ENCODE measurements at regions not wholly inside any gene's neighbourhood (a gene's known extent, or its start where the extent isn't known, plus 50 kb on each side); places are given as distances from the start of the nearest gene placed in this dataset.

- H3K4me1 ChIP-seq (ENCODE audit: insufficient read depth) = no peaks in the 10 kb centered on the region
- ATAC-seq (no peak), DNase-seq (ENCODE audit: low spot score) (no peak)
- no peaks in the 10 kb centered on the region for H3F3A ChIP-seq (replicated peaks; ENCODE audit: low read depth)
- no peak overlapping the region for H3K27ac ChIP-seq (ENCODE audit: low read depth)
- H2AFZ ChIP-seq = no peak overlapping the region
- no peaks in the 10 kb centered on the region for H3K36me3 ChIP-seq (ENCODE audit: insufficient read depth)
- Mint-ChIP-seq H3K4me3 (no peak overlapping the region), H3K27me3 (ENCODE audit: insufficient read depth, low read depth, poor library complexity) (no peaks in the 10 kb centered on the region), H3K27ac (no peak overlapping the region), H3K36me3 (ENCODE audit: low read depth) (no peaks in the 10 kb centered on the region), H3K9me3 (no peaks in the 10 kb centered on the region), H3K4me1 (no peaks in the 10 kb centered on the region)
- no peaks in the 10 kb centered on the region for H4K20me1 ChIP-seq (replicated peaks; ENCODE audit: insufficient read depth)
- H3K9me2 ChIP-seq (ENCODE audit: insufficient read depth) = no peaks in the 10 kb centered on the region
- no peak overlapping the region for H3K4me2 ChIP-seq
- no peak for TF ChIP-seq ZNF114 (CRISPR knock-in tag; IDR thresholded peaks at IDR 0.05)
- TF ChIP-seq NANOG (IDR thresholded peaks at IDR 0.05; ENCODE audit: borderline replicate concordance) = no peak
- no peak for TF ChIP-seq STAT1 (IDR thresholded peaks at IDR 0.05; ENCODE audit: unreplicated experiment)
- TF ChIP-seq POLR2AphosphoS5 (IDR thresholded peaks at IDR 0.05; ENCODE audit: low read depth) = no peak
- no peak for TF ChIP-seq ZNF331 (CRISPR knock-in tag; IDR thresholded peaks at IDR 0.05; ENCODE audit: low read depth)
- no peaks in the 10 kb centered on the region for H3K79me2 ChIP-seq (replicated peaks; ENCODE audit: insufficient read depth)
- H3K4me3 ChIP-seq = no peak overlapping the region
- no peaks in the 10 kb centered on the region for H3K27me3 ChIP-seq (ENCODE audit: insufficient read depth)
Measured at GRCh38 chr10:65497837-65498236, 1428.0 kb upstream of the LRRTM3 start.

DNA sequence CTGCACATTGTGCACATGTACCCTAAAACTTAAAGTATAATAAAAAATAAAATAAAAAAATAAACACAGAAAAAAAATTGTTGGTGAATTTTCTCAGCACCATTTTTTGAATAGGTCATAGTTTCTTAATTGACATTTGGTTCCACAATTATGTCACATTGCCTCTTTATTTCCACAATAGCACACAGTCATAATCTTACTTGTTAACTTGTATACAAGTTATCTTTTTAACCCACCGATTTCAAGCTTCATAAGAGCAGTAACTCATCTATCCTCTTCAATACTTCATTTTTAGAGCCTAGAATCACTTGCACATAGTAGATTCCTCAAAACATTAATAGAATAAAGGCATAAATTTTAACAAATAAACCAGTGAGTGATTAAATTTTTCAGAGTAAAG, 1425.1 kb upstream of the LRRTM3 start:
- no peak overlapping the region for H2AFZ ChIP-seq
- no peaks in the 10 kb centered on the region for H4K20me1 ChIP-seq (replicated peaks; ENCODE audit: insufficient read depth)
- H3K27ac ChIP-seq (ENCODE audit: low read depth) = no peak overlapping the region
- ATAC-seq = no peak
- H3K4me2 ChIP-seq = no peak overlapping the region
- H3K27me3 ChIP-seq (ENCODE audit: insufficient read depth) = no peaks in the 10 kb centered on the region
- H3K4me3 Mint-ChIP-seq = no peak overlapping the region
- H3F3A ChIP-seq (replicated peaks; ENCODE audit: low read depth) = no peaks in the 10 kb centered on the region
- peaks cover 3% of the 10 kb centered on the region; the same call in 2 of the 3 replicates for H3K9me3 Mint-ChIP-seq
- peaks cover 1% of the 10 kb centered on the region for H3K27me3 Mint-ChIP-seq (ENCODE audit: insufficient read depth, low read depth, poor library complexity)
- H3K4me1 Mint-ChIP-seq = no peaks in the 10 kb centered on the region
- no peak for DNase-seq (ENCODE audit: low spot score)
- H3K79me2 ChIP-seq (replicated peaks; ENCODE audit: insufficient read depth) = no peaks in the 10 kb centered on the region
- no peak overlapping the region for H3K4me3 ChIP-seq
- H3K36me3 Mint-ChIP-seq (ENCODE audit: low read depth) = no peaks in the 10 kb centered on the region
- H3K36me3 ChIP-seq (ENCODE audit: insufficient read depth) = no peaks in the 10 kb centered on the region
- no peak overlapping the region for H3K27ac Mint-ChIP-seq
- H3K9me2 ChIP-seq (ENCODE audit: insufficient read depth) = no peaks in the 10 kb centered on the region
- no peaks in the 10 kb centered on the region for H3K4me1 ChIP-seq (ENCODE audit: insufficient read depth)
- TF ChIP-seq, protein P1, sequence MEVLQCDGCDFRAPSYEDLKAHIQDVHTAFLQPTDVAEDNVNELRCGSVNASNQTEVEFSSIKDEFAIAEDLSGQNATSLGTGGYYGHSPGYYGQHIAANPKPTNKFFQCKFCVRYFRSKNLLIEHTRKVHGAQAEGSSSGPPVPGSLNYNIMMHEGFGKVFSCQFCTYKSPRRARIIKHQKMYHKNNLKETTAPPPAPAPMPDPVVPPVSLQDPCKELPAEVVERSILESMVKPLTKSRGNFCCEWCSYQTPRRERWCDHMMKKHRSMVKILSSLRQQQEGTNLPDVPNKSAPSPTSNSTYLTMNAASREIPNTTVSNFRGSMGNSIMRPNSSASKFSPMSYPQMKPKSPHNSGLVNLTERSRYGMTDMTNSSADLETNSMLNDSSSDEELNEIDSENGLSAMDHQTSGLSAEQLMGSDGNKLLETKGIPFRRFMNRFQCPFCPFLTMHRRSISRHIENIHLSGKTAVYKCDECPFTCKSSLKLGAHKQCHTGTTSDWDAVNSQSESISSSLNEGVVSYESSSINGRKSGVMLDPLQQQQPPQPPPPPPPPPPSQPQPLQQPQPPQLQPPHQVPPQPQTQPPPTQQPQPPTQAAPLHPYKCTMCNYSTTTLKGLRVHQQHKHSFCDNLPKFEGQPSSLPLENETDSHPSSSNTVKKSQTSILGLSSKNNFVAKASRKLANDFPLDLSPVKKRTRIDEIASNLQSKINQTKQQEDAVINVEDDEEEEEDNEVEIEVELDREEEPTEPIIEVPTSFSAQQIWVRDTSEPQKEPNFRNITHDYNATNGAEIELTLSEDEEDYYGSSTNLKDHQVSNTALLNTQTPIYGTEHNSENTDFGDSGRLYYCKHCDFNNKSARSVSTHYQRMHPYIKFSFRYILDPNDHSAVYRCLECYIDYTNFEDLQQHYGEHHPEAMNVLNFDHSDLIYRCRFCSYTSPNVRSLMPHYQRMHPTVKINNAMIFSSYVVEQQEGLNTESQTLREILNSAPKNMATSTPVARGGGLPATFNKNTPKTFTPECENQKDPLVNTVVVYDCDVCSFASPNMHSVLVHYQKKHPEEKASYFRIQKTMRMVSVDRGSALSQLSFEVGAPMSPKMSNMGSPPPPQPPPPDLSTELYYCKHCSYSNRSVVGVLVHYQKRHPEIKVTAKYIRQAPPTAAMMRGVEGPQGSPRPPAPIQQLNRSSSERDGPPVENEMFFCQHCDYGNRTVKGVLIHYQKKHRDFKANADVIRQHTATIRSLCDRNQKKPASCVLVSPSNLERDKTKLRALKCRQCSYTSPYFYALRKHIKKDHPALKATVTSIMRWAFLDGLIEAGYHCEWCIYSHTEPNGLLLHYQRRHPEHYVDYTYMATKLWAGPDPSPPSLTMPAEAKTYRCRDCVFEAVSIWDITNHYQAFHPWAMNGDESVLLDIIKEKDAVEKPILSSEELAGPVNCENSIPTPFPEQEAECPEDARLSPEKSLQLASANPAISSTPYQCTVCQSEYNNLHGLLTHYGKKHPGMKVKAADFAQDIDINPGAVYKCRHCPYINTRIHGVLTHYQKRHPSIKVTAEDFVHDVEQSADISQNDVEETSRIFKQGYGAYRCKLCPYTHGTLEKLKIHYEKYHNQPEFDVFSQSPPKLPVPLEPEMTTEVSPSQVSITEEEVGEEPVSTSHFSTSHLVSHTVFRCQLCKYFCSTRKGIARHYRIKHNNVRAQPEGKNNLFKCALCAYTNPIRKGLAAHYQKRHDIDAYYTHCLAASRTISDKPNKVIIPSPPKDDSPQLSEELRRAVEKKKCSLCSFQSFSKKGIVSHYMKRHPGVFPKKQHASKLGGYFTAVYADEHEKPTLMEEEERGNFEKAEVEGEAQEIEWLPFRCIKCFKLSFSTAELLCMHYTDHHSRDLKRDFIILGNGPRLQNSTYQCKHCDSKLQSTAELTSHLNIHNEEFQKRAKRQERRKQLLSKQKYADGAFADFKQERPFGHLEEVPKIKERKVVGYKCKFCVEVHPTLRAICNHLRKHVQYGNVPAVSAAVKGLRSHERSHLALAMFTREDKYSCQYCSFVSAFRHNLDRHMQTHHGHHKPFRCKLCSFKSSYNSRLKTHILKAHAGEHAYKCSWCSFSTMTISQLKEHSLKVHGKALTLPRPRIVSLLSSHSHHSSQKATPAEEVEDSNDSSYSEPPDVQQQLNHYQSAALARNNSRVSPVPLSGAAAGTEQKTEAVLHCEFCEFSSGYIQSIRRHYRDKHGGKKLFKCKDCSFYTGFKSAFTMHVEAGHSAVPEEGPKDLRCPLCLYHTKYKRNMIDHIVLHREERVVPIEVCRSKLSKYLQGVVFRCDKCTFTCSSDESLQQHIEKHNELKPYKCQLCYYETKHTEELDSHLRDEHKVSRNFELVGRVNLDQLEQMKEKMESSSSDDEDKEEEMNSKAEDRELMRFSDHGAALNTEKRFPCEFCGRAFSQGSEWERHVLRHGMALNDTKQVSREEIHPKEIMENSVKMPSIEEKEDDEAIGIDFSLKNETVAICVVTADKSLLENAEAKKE (CRISPR knock-in tag; IDR thresholded peaks at IDR 0.05) = no peak
- TF ChIP-seq ZNF331 (CRISPR knock-in tag; IDR thresholded peaks at IDR 0.05; ENCODE audit: low read depth) (no peak), EZH2 (IDR thresholded peaks at IDR 0.05; ENCODE audit: low read depth, unreplicated experiment) (no peak), NANOG (IDR thresholded peaks at IDR 0.05; ENCODE audit: borderline replicate concordance) (no peak), POLR2AphosphoS5 (IDR thresholded peaks at IDR 0.05; ENCODE audit: low read depth) (no peak), STAT1 (IDR thresholded peaks at IDR 0.05; ENCODE audit: unreplicated experiment) (no peak)
- TF ChIP-seq, protein P2, sequence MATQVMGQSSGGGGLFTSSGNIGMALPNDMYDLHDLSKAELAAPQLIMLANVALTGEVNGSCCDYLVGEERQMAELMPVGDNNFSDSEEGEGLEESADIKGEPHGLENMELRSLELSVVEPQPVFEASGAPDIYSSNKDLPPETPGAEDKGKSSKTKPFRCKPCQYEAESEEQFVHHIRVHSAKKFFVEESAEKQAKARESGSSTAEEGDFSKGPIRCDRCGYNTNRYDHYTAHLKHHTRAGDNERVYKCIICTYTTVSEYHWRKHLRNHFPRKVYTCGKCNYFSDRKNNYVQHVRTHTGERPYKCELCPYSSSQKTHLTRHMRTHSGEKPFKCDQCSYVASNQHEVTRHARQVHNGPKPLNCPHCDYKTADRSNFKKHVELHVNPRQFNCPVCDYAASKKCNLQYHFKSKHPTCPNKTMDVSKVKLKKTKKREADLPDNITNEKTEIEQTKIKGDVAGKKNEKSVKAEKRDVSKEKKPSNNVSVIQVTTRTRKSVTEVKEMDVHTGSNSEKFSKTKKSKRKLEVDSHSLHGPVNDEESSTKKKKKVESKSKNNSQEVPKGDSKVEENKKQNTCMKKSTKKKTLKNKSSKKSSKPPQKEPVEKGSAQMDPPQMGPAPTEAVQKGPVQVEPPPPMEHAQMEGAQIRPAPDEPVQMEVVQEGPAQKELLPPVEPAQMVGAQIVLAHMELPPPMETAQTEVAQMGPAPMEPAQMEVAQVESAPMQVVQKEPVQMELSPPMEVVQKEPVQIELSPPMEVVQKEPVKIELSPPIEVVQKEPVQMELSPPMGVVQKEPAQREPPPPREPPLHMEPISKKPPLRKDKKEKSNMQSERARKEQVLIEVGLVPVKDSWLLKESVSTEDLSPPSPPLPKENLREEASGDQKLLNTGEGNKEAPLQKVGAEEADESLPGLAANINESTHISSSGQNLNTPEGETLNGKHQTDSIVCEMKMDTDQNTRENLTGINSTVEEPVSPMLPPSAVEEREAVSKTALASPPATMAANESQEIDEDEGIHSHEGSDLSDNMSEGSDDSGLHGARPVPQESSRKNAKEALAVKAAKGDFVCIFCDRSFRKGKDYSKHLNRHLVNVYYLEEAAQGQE (IDR thresholded peaks at IDR 0.05; ENCODE audit: unreplicated experiment) = no peak
- TF ChIP-seq, protein P3, sequence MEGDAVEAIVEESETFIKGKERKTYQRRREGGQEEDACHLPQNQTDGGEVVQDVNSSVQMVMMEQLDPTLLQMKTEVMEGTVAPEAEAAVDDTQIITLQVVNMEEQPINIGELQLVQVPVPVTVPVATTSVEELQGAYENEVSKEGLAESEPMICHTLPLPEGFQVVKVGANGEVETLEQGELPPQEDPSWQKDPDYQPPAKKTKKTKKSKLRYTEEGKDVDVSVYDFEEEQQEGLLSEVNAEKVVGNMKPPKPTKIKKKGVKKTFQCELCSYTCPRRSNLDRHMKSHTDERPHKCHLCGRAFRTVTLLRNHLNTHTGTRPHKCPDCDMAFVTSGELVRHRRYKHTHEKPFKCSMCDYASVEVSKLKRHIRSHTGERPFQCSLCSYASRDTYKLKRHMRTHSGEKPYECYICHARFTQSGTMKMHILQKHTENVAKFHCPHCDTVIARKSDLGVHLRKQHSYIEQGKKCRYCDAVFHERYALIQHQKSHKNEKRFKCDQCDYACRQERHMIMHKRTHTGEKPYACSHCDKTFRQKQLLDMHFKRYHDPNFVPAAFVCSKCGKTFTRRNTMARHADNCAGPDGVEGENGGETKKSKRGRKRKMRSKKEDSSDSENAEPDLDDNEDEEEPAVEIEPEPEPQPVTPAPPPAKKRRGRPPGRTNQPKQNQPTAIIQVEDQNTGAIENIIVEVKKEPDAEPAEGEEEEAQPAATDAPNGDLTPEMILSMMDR (conservative IDR thresholded peaks at IDR 0.05; ENCODE audit: low read depth in 2 of 2) = no peak
